ENCODE measurements at regions not wholly inside any gene's neighbourhood (a gene's known extent, or its start where the extent isn't known, plus 50 kb on each side); places are given as distances from the start of the nearest gene placed in this dataset.

- CTCF ChIA-PET, result no interaction called here
- DNase-seq (ENCODE audit: extremely low spot score), result no peak
- TF ChIP-seq PKNOX1 (IDR thresholded peaks at IDR 0.05), result no peak
- no peak for TF ChIP-seq SUZ12 (IDR thresholded peaks at IDR 0.05)
- no peak for TF ChIP-seq ELF4 (IDR thresholded peaks at IDR 0.05)
- TF ChIP-seq HDGF (IDR thresholded peaks at IDR 0.05; ENCODE audit: borderline replicate concordance), result no peak
- TF ChIP-seq TARDBP (IDR thresholded peaks at IDR 0.05), result no peak
- no peak for TF ChIP-seq CTBP1 (IDR thresholded peaks at IDR 0.05; ENCODE audit: borderline replicate concordance)
- POLR2A ChIA-PET, result no interaction called here
These were observed 275.9 kb downstream of the SLC16A7 start for GRCh38 chr12:59871779-59872178.

- DNase-seq (ENCODE audit: extremely low spot score), result no peak
- TF ChIP-seq ZNF384 (IDR thresholded peaks at IDR 0.05) (no peak), SP1 (IDR thresholded peaks at IDR 0.05) (no peak), HDGF (IDR thresholded peaks at IDR 0.05; ENCODE audit: borderline replicate concordance) (no peak)
- ChIA-PET POLR2A (no interaction called here), CTCF (no interaction called here)
These were observed 277.3 kb downstream of the SLC16A7 start for GRCh38 chr12:59873136-59873535.

- POLR2A ChIA-PET, result no interaction called here
- TF ChIP-seq SP1 (IDR thresholded peaks at IDR 0.05) (no peak), ZNF384 (IDR thresholded peaks at IDR 0.05) (no peak), TARDBP (IDR thresholded peaks at IDR 0.05) (no peak), LEF1 (IDR thresholded peaks at IDR 0.05; ENCODE audit: borderline replicate concordance) (no peak), ARNT (IDR thresholded peaks at IDR 0.05) (no peak), HDGF (IDR thresholded peaks at IDR 0.05; ENCODE audit: borderline replicate concordance) (no peak), FOXM1 (IDR thresholded peaks at IDR 0.05; ENCODE audit: borderline replicate concordance) (no peak), SUZ12 (IDR thresholded peaks at IDR 0.05) (no peak), FOXK2 (IDR thresholded peaks at IDR 0.05) (no peak)
- CTCF ChIA-PET, result no interaction called here
- no peak for DNase-seq (ENCODE audit: extremely low spot score)
These were observed 279.0 kb downstream of the SLC16A7 start for GRCh38 chr12:59874781-59875180.

- ChIA-PET POLR2A (no interaction called here), CTCF (no interaction called here)
- no peak for TF ChIP-seq CTBP1 (IDR thresholded peaks at IDR 0.05; ENCODE audit: borderline replicate concordance)
- no peak for TF ChIP-seq SUZ12 (IDR thresholded peaks at IDR 0.05)
- no peak for TF ChIP-seq ZNF384 (IDR thresholded peaks at IDR 0.05)
These were observed 290.4 kb downstream of the SLC16A7 start for GRCh38 chr12:59886131-59886733.

GRCh38 chr12:59887178-59887577 is 291.3 kb downstream of the SLC16A7 start:
- no peak for TF ChIP-seq FOXK2 (IDR thresholded peaks at IDR 0.05)
- no peak for TF ChIP-seq ELF4 (IDR thresholded peaks at IDR 0.05)
- no peak for TF ChIP-seq CTBP1 (IDR thresholded peaks at IDR 0.05; ENCODE audit: borderline replicate concordance)
- no peak for TF ChIP-seq PKNOX1 (IDR thresholded peaks at IDR 0.05)
- TF ChIP-seq LEF1 (IDR thresholded peaks at IDR 0.05; ENCODE audit: borderline replicate concordance), result no peak
- no peak for TF ChIP-seq BHLHE40 (IDR thresholded peaks at IDR 0.05; ENCODE audit: borderline replicate concordance)
- no peak for TF ChIP-seq FOXM1 (IDR thresholded peaks at IDR 0.05; ENCODE audit: borderline replicate concordance)
- TF ChIP-seq HDGF (IDR thresholded peaks at IDR 0.05; ENCODE audit: borderline replicate concordance), result no peak
- TF ChIP-seq ZNF384 (IDR thresholded peaks at IDR 0.05), result no peak
- no peak for TF ChIP-seq SUZ12 (IDR thresholded peaks at IDR 0.05)
- DNase-seq (ENCODE audit: extremely low spot score), result no peak
- CTCF ChIA-PET, result no interaction called here
- POLR2A ChIA-PET, result no interaction called here

More at GRCh38 chr12:59886131-59886733, 290.4 kb downstream of the SLC16A7 start:
- DNase-seq (ENCODE audit: extremely low spot score), result no peak

GRCh38 chr12:59890896-59891579 is 295.2 kb downstream of the SLC16A7 start:
- no peak for TF ChIP-seq ELF4 (IDR thresholded peaks at IDR 0.05)
- TF ChIP-seq LEF1 (IDR thresholded peaks at IDR 0.05; ENCODE audit: borderline replicate concordance), result no peak
- TF ChIP-seq NFRKB (IDR thresholded peaks at IDR 0.05), result no peak
- TF ChIP-seq FOXA1 (IDR thresholded peaks at IDR 0.05), result no peak
- TF ChIP-seq SP1 (IDR thresholded peaks at IDR 0.05), result no peak
- TF ChIP-seq SUZ12 (IDR thresholded peaks at IDR 0.05), result no peak
- TF ChIP-seq PKNOX1 (IDR thresholded peaks at IDR 0.05), result no peak
- no peak for TF ChIP-seq FOXM1 (IDR thresholded peaks at IDR 0.05; ENCODE audit: borderline replicate concordance)
- TF ChIP-seq BHLHE40 (IDR thresholded peaks at IDR 0.05; ENCODE audit: borderline replicate concordance), result no peak
- TF ChIP-seq FOXK2 (IDR thresholded peaks at IDR 0.05), result no peak
- TF ChIP-seq L3MBTL2 (conservative IDR thresholded peaks at IDR 0.05), result no peak
- no peak for DNase-seq (ENCODE audit: extremely low spot score)
- CTCF ChIA-PET, result no interaction called here
- POLR2A ChIA-PET, result no interaction called here

- ChIA-PET CTCF (no interaction called here), POLR2A (no interaction called here)
- DNase-seq (ENCODE audit: extremely low spot score), result no peak
- no peak for TF ChIP-seq FOXK2 (IDR thresholded peaks at IDR 0.05)
- no peak for TF ChIP-seq BHLHE40 (IDR thresholded peaks at IDR 0.05; ENCODE audit: borderline replicate concordance)
- no peak for TF ChIP-seq ELF4 (IDR thresholded peaks at IDR 0.05)
- TF ChIP-seq SUZ12 (IDR thresholded peaks at IDR 0.05), result no peak
- TF ChIP-seq LEF1 (IDR thresholded peaks at IDR 0.05; ENCODE audit: borderline replicate concordance), result no peak
- TF ChIP-seq CTBP1 (IDR thresholded peaks at IDR 0.05; ENCODE audit: borderline replicate concordance), result no peak
- no peak for TF ChIP-seq ZNF384 (IDR thresholded peaks at IDR 0.05)
- no peak for TF ChIP-seq FOXM1 (IDR thresholded peaks at IDR 0.05; ENCODE audit: borderline replicate concordance)
- no peak for TF ChIP-seq HDGF (IDR thresholded peaks at IDR 0.05; ENCODE audit: borderline replicate concordance)
- no peak for TF ChIP-seq FOXA1 (IDR thresholded peaks at IDR 0.05)
- no peak for TF ChIP-seq PKNOX1 (IDR thresholded peaks at IDR 0.05)
- TF ChIP-seq SP1 (IDR thresholded peaks at IDR 0.05), result no peak
- TF ChIP-seq NFRKB (IDR thresholded peaks at IDR 0.05), result no peak
- no peak for TF ChIP-seq ARNT (IDR thresholded peaks at IDR 0.05)
These were observed 299.4 kb downstream of the SLC16A7 start for GRCh38 chr12:59895166-59895775.

Measured in HEK293T (cell line).